GM12865 (cell line): ENCODE measurements at regions not wholly inside any gene's neighbourhood (a gene's known extent, or its start where the extent isn't known, plus 50 kb on each side); places are given as distances from the start of the nearest gene placed in this dataset.

ENCODE experiments used
- DNase-seq: peaks from one replicate; pipeline ENCODE4 v3.0.0; 2010; ENCODE audit warnings: low read depth
- H3K4me3 ChIP-seq: 2 replicates; pipeline ENCODE4 v1.5.1; 2011; ENCODE audit warnings: mild to moderate bottlenecking, low read depth, low read length, control low read depth
- CTCF ChIP-seq: IDR thresholded peaks from 2 replicates; pipeline ENCODE4 v1.5.1; 2011; ENCODE audit warnings: low read length, control low read depth, low read depth, inconsistent platforms; ENCODE audit not compliant: insufficient read depth; ENCODE audit errors: missing control alignments

- H3K4me3 ChIP-seq, result peak overlapping the region; percentile 31; the same call in 1 of the 2 replicates
- DNase-seq, result no peak
- no peak for TF ChIP-seq CTCF
These were observed 60.1 kb upstream of the LMNB1 start for GRCh38 chr5:126716861-126717260.

DNA sequence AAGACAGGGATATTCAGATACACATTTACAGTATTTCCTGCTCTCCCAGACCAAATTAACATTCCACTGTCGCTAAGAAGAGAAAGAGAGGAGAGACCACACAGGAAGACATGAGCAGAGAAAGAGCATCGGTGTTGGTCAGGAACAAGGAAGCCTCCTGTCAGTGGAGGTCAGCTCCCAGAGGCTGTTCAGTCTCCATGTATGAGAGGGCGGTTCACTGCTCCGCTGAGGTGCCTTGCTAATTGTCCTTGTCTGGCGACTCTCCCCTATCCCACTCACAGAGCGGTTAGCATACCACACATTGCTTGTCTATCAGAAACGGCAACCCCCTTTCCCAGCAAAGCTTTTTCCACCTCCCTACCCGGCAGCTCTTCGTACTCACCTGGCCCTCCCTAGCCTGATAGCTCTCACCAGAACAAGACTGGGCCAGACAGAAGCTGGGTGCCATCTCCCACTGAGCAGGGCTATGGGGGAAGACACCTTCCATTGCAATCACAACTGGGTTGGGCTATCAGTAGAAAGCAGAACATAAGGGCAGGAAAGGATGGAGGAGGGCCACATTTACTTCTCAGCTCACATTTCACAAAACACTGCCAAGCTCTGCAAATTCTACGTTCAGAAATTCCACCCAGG lies 58.6 kb upstream of the LMNB1 start:
- no peak for TF ChIP-seq CTCF
- no peak for DNase-seq
- H3K4me3 ChIP-seq, result no peak overlapping the region

- no peak for TF ChIP-seq CTCF
- DNase-seq, result no peak
- no peak overlapping the region for H3K4me3 ChIP-seq
These were observed 56.6 kb upstream of the LMNB1 start for GRCh38 chr5:126720369-126720768.

GRCh38 chr5:126723643-126724042 lies 53.3 kb upstream of the LMNB1 start:
- TF ChIP-seq CTCF, result no peak
- no peak overlapping the region for H3K4me3 ChIP-seq
- peak; percentile 59 for DNase-seq
